ENCODE measurements at regions not wholly inside any gene's neighbourhood (a gene's known extent, or its start where the extent isn't known, plus 50 kb on each side); places are given as distances from the start of the nearest gene placed in this dataset.

GRCh38 chr1:81298266-81298665, 502.5 kb upstream of the ADGRL2 start:
- TF ChIP-seq POLR2A (IDR thresholded peaks at IDR 0.05) = no peak
- no peak for TF ChIP-seq CTCF (IDR thresholded peaks at IDR 0.05)

All from right lobe of liver (tissue), 4 donors.